ENCODE measurements at regions not wholly inside any gene's neighbourhood (a gene's known extent, or its start where the extent isn't known, plus 50 kb on each side); places are given as distances from the start of the nearest gene placed in this dataset.

GRCh38 chr6:76839505-76839904 is 623.8 kb downstream of the HTR1B start (continued):
- TF ChIP-seq ZNF30 (CRISPR knock-in tag; IDR thresholded peaks at IDR 0.05) (no peak), NCOA5 (CRISPR knock-in tag; IDR thresholded peaks at IDR 0.05) (no peak), REXO4 (CRISPR knock-in tag; IDR thresholded peaks at IDR 0.05; ENCODE audit: borderline replicate concordance) (no peak)

DNA sequence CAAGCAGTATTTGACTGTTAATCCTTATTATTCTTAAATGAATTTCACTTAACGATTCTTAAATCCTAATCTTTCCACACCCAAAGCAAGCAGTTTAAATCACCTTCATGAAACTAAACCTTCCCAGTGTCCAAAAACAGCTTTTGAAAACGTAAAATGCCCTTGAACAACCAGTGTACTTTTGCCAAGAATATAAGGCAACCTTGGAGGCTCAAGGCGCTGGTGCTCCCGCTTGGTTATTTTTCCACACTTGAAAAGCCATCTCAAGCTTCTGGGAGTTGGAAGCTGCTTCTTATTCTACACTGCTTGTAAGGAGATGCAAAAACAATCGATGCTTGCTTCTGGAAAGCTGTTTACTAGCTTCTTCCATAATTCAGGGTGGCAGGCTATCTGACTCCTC is 625.7 kb downstream of the HTR1B start:
- in situ Hi-C loops (cut with HindIII; ENCODE audit: extremely low pct_ligation_motif_present, low pct_unique_long_range_greater_than_20kb) = no loop called here
- H4K20me1 ChIP-seq (ENCODE audit: insufficient read depth, low read length) = no peaks in the 10 kb centered on the region
- no peak overlapping the region for H2AFZ ChIP-seq (ENCODE audit: low read length)
- no peak overlapping the region for H3K9ac ChIP-seq (ENCODE audit: insufficient read depth, low read depth, low read length)
- H3K4me1 ChIP-seq (ENCODE audit: insufficient read depth, low read length) = no peaks in the 10 kb centered on the region
- H3K9me3 ChIP-seq (ENCODE audit: low read length) = no peaks in the 10 kb centered on the region
- no peak for DNase-seq (ENCODE audit: low spot score)
- H3K4me3 ChIP-seq (replicated peaks in 1 of 3; ENCODE audit: insufficient read depth in 1 of 3, low read depth in 2 of 3, low read length in 3 of 3) = no peak overlapping the region
- WGBS (ENCODE audit: low lambda C conversion rate) = 2% methylated on average over 5 of the region's 5 CpGs
- H3K27me3 ChIP-seq (ENCODE audit: control insufficient read depth in 1 of 2, insufficient read depth in 2 of 2, low read length in 2 of 2) = no peaks in the 10 kb centered on the region
- H3K36me3 ChIP-seq (replicated peaks in 1 of 2; ENCODE audit: control insufficient read depth in 1 of 2, insufficient read depth in 2 of 2, low read length in 2 of 2) = no peaks in the 10 kb centered on the region
- TF ChIP-seq ATF1 (CRISPR knock-in tag; IDR thresholded peaks at IDR 0.05) (no peak), AKNA (CRISPR knock-in tag; IDR thresholded peaks at IDR 0.05; ENCODE audit: borderline replicate concordance) (no peak), PRDM15 (CRISPR knock-in tag; IDR thresholded peaks at IDR 0.05) (no peak)
- intact Hi-C loops (cut with micrococcal nuclease; ENCODE audit: unreplicated experiment) = no loop called here
- no peak overlapping the region for H3K27ac ChIP-seq (ENCODE audit: extremely low read length, insufficient read depth, low read length)
- H3K79me2 ChIP-seq (ENCODE audit: insufficient read depth, low read length) = no peaks in the 10 kb centered on the region
- no TSS peak for BruUV-seq (replicated peaks)
- CTCF ChIA-PET (ENCODE audit: low intra/inter-chr PET ratio, low total read pairs) = no interaction called here
- no peak for ATAC-seq
- FAIRE-seq = no peak
- H3K4me2 ChIP-seq (ENCODE audit: low read depth, low read length) = no peak overlapping the region
- POLR2A ChIA-PET = no interaction called here

All from HepG2 (cell line).